Subcutaneous abdominal adipose tissue (tissue), 5 donors: ENCODE measurements at regions not wholly inside any gene's neighbourhood (a gene's known extent, or its start where the extent isn't known, plus 50 kb on each side); places are given as distances from the start of the nearest gene placed in this dataset.

Experiments used
- H3K27ac ChIP-seq: one replicate; pipeline ENCODE4 v1.7.0; 2013; ENCODE audit warnings: low read depth, mild to moderate bottlenecking, inconsistent platforms, low read length, moderate library complexity
- H3K27me3 ChIP-seq, 5 donors: one replicate each; pipeline ENCODE4 v1.7.0; 2013; ENCODE audit warnings: low read length in 5 of 5, inconsistent platforms in 1 of 5; ENCODE audit not compliant: control insufficient read depth in 5 of 5, insufficient read depth in 4 of 5
- H3K36me3 ChIP-seq, 5 donors: one replicate each; pipeline ENCODE4 v1.7.0; 2013; ENCODE audit warnings: low read length in 5 of 5; ENCODE audit not compliant: control insufficient read depth in 5 of 5, insufficient read depth in 5 of 5
- H3K4me1 ChIP-seq, 5 donors: one replicate each; pipeline ENCODE4 v1.7.0; 2013; ENCODE audit warnings: low read length in 5 of 5, mild to moderate bottlenecking in 3 of 5, moderate library complexity in 1 of 5; ENCODE audit not compliant: control insufficient read depth in 5 of 5, insufficient read depth in 5 of 5
- H3K4me3 ChIP-seq, 5 donors: one replicate each; pipeline ENCODE4 v1.7.0; 2013; ENCODE audit warnings: low read length in 5 of 5, low read depth in 1 of 5
- H3K9ac ChIP-seq, 5 donors: one replicate each; pipeline ENCODE4 v1.7.0; 2013; ENCODE audit warnings: low read length in 5 of 5, mild to moderate bottlenecking in 4 of 5, moderate library complexity in 3 of 5
- H3K9me3 ChIP-seq, 5 donors: one replicate each; pipeline ENCODE4 v1.7.0; 2013; ENCODE audit warnings: low read length in 5 of 5; ENCODE audit not compliant: control insufficient read depth in 5 of 5
- donor health status: healthy.
- donor health status: healthy.
- donor health status: healthy.
- donor health status: healthy.
- donor health status: healthy.

DNA sequence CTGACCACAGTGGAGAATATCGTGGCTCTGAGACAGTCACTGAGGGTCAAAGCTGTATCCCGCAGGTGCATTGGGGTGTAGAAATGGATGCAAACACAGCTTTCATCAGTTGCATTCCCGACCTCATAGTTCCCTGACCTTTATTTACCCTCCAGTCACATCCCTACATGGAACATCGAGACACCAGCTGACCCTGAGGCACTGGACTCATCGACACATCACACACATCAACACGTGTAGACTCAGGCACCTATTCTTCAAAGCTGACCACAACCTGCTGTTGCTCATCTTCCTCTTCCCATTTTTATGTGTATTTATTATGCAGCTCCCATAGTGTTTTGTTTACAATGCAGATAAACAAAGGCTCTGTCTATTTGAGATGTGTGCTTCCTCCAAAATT, 396.9 kb upstream of the NRP1 start:
- H3K4me3 ChIP-seq, result no peak overlapping the region
- H3K27ac ChIP-seq, result no peak overlapping the region
- no peaks in the 10 kb centered on the region for H3K4me1 ChIP-seq
- H3K9ac ChIP-seq, result no peak overlapping the region
- H3K36me3 ChIP-seq, result no peaks in the 10 kb centered on the region
- H3K9me3 ChIP-seq, result peaks cover 0 to 9% (median 0%) of the 10 kb centered on the region in 5 donors
- no peaks in the 10 kb centered on the region for H3K27me3 ChIP-seq

DNA sequence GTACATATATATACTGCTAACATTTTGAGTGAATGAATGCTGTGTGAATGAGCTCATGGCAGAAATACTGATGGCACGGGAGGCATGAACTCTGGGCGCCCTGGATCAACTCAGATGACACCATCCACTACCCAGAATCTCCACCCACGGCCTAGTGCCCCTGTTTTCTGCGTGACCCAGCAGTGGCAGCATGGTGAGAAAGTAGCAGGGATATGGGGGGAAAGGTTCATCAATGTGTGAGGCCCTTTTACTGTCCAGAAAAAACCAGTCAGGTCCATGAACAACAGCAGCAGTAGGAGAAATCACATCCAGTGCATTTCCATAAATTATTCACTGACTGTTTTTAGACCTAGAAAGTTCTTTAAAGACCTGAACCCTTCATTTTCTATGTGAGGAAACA, 391.0 kb upstream of the NRP1 start:
- Histone ChIP-seq H3K9me3 (peaks cover 0 to 10% (median 0%) of the 10 kb centered on the region in 5 donors), H3K4me1 (peaks cover 0 to 20% (median 14%) of the 10 kb centered on the region in 5 donors), H3K4me3 (no peak overlapping the region), H3K27ac (no peak overlapping the region), H3K36me3 (no peaks in the 10 kb centered on the region), H3K9ac (no peak overlapping the region), H3K27me3 (no peaks in the 10 kb centered on the region)

DNA sequence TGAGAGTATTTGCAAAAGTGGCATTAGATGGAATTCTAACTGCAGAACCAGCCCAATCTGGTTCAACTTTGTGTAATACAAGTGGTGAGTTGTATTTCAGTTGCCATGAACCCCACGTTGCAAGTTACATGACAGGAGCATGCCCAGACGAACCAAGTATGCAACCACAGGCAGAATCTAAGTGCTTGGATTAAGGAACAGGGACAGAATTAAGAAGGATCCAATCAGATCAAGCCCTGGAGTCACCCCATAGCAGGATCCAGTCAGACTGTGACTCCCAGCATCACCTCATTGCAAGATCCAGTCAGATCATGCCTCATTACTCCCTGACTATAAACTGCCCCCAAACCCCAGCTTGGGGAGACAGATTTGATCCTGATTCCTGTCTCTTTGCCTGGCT, 388.7 kb upstream of the NRP1 start:
- Histone ChIP-seq H3K9ac (no peak overlapping the region), H3K27ac (no peak overlapping the region), H3K36me3 (no peaks in the 10 kb centered on the region), H3K4me1 (peaks cover 0 to 41% (median 22%) of the 10 kb centered on the region in 5 donors), H3K4me3 (no peak overlapping the region), H3K27me3 (no peaks in the 10 kb centered on the region), H3K9me3 (peaks cover 0 to 10% (median 0%) of the 10 kb centered on the region in 5 donors)

DNA sequence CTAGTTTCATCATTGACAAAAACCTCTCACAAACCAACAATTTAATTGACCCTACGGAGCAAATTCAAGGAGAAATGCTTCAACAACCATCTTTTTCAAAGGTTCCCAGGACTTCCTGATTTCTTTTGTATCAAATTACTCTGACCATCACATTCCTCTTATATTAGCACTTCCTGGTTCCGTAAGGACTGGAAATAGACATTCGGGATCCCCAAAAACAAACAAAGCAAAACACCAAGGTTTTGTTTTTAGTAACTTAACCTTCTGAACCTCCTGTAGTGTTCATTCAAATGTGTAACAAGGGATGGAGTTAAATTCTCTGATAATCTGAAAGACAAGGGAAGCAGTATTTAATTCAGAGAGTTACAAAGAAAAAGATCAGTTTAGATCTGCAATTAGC, 387.6 kb upstream of the NRP1 start:
- Histone ChIP-seq H3K4me1 (peaks cover 0 to 46% (median 22%) of the 10 kb centered on the region in 5 donors), H3K9me3 (peaks cover 0 to 6% (median 0%) of the 10 kb centered on the region in 5 donors), H3K4me3 (no peak overlapping the region), H3K27me3 (no peaks in the 10 kb centered on the region), H3K9ac (no peak overlapping the region), H3K27ac (no peak overlapping the region), H3K36me3 (no peaks in the 10 kb centered on the region)

GRCh38 chr10:33721509-33721908, 387.0 kb upstream of the NRP1 start:
- no peak overlapping the region for H3K4me3 ChIP-seq
- H3K27ac ChIP-seq, result no peak overlapping the region
- H3K4me1 ChIP-seq, result peaks cover 0 to 51% (median 23%) of the 10 kb centered on the region in 5 donors
- no peak overlapping the region for H3K9ac ChIP-seq
- H3K27me3 ChIP-seq, result no peaks in the 10 kb centered on the region
- peaks cover 0 to 6% (median 0%) of the 10 kb centered on the region in 5 donors for H3K9me3 ChIP-seq
- H3K36me3 ChIP-seq, result no peaks in the 10 kb centered on the region

GRCh38 chr10:33720161-33720560, 385.7 kb upstream of the NRP1 start:
- no peaks in the 10 kb centered on the region for H3K27me3 ChIP-seq
- H3K9me3 ChIP-seq, result peaks cover 0 to 6% (median 0%) of the 10 kb centered on the region in 5 donors
- H3K4me3 ChIP-seq, result no peak overlapping the region
- H3K27ac ChIP-seq, result no peak overlapping the region
- H3K36me3 ChIP-seq, result no peaks in the 10 kb centered on the region
- no peak overlapping the region for H3K9ac ChIP-seq
- H3K4me1 ChIP-seq, result peaks cover 0 to 64% (median 25%) of the 10 kb centered on the region in 5 donors

- Histone ChIP-seq H3K4me1 (peaks cover 0 to 64% (median 25%) of the 10 kb centered on the region in 5 donors), H3K27me3 (no peaks in the 10 kb centered on the region), H3K27ac (no peak overlapping the region), H3K9me3 (peaks cover 0 to 6% (median 0%) of the 10 kb centered on the region in 5 donors), H3K9ac (peak overlapping the region in 1 of 5 donors; percentile 8), H3K36me3 (no peaks in the 10 kb centered on the region), H3K4me3 (peak overlapping the region in 1 of 5 donors; percentile 20)
These were observed 384.7 kb upstream of the NRP1 start for GRCh38 chr10:33719005-33719703.

DNA sequence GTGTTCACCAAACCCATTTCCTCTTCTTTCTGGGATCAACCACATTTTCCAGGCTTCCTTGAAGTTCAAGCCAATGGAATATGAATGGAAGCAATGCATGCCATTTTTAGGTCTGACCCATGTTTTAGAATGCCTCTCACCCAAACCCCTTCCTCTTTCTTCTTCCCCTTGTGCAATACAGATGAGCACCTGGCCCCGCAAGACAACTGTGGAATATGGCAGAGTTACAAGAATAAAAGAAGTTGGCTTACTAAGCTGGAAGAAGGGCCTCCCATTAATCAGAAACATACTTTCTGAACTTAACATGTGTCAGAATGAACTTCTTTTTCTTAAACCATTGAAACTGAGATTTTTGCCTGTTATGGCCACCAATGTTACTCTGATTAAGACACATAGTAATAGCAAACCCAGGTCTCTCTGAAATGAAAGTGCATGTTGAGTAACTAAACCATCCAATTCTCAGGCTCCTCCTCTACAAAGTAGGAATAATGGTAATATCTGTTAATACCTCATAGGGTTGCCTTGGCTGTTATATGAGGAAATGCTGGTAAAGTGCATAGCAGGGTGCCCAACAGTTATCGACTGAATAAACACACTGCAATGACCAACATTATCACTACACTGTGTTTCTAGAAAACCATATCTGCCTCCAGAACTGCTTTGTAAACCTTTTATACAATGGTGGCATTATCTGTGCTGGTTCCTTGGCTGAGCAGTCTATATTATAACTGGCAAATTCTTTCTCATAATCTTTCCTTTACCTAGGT, 382.2 kb upstream of the NRP1 start:
- no peak overlapping the region for H3K27ac ChIP-seq

GRCh38 chr10:33715303-33715975, 381.0 kb upstream of the NRP1 start:
- peaks cover 0 to 44% (median 11%) of the 10 kb centered on the region in 5 donors for H3K4me1 ChIP-seq
- H3K9me3 ChIP-seq, result peaks cover 0 to 4% (median 0%) of the 10 kb centered on the region in 5 donors
- no peak overlapping the region for H3K27ac ChIP-seq
- H3K36me3 ChIP-seq, result no peaks in the 10 kb centered on the region
- H3K4me3 ChIP-seq, result no peak overlapping the region
- no peak overlapping the region for H3K9ac ChIP-seq
- H3K27me3 ChIP-seq, result peaks cover 0 to 2% (median 0%) of the 10 kb centered on the region in 5 donors

More for the DNA sequence above, 382.2 kb upstream of the NRP1 start:
- H3K9me3 ChIP-seq, result peaks cover 0 to 6% (median 0%) of the 10 kb centered on the region in 5 donors
- no peaks in the 10 kb centered on the region for H3K36me3 ChIP-seq
- no peak overlapping the region for H3K4me3 ChIP-seq
- H3K9ac ChIP-seq, result no peak overlapping the region
- peaks cover 0 to 2% (median 0%) of the 10 kb centered on the region in 5 donors for H3K27me3 ChIP-seq
- peaks cover 0 to 56% (median 23%) of the 10 kb centered on the region in 5 donors for H3K4me1 ChIP-seq
